H1 (cell line): ENCODE measurements at regions not wholly inside any gene's neighbourhood (a gene's known extent, or its start where the extent isn't known, plus 50 kb on each side); places are given as distances from the start of the nearest gene placed in this dataset.

ENCODE experiments used
- BRCA1 ChIP-seq: IDR thresholded peaks from 2 replicates; pipeline ENCODE4 v1.6.1; 2012; ENCODE audit warnings: low read depth, low read length, improper control_type of control experiment
- CHD2 ChIP-seq: IDR thresholded peaks from 2 replicates; pipeline ENCODE4 v1.6.1; 2012; ENCODE audit warnings: low read length, improper control_type of control experiment
- CTCF ChIP-seq, 3 experiments: IDR thresholded peaks; 1 replicate in 2 of 3; 2 replicates in 1 of 3; pipeline versions ENCODE4 v1.5.1 to v1.6.1; 2011; ENCODE audit warnings: low read length in 3 of 3, mild to moderate bottlenecking in 3 of 3, inconsistent platforms in 2 of 3, low read depth in 1 of 3, moderate library complexity in 1 of 3; ENCODE audit not compliant: insufficient read depth in 1 of 3; ENCODE audit errors: control extremely low read depth in 1 of 3
- EZH2 ChIP-seq: fragments of 200-600 bp; sonication (generic); IDR thresholded peaks from 2 replicates; pipeline ENCODE4 v1.7.1; 2012; ENCODE audit warnings: low read depth, mild to moderate bottlenecking, moderate library complexity, low read length, inconsistent platforms; ENCODE audit not compliant: severe bottlenecking
- GTF2F1 ChIP-seq: IDR thresholded peaks from 2 replicates; pipeline ENCODE4 v1.6.1; 2012; ENCODE audit warnings: low read depth, low read length, improper control_type of control experiment, borderline replicate concordance
- HDAC6 ChIP-seq: IDR thresholded peaks from one replicate; pipeline ENCODE4 v1.7.1; 2012; ENCODE audit warnings: low read depth, mild to moderate bottlenecking, inconsistent platforms, low read length, moderate library complexity
- MAFK ChIP-seq: IDR thresholded peaks from 2 replicates; pipeline ENCODE4 v1.6.1; 2012; ENCODE audit warnings: low read depth, mild to moderate bottlenecking, improper control_type of control experiment, low read length
- MAX ChIP-seq: IDR thresholded peaks from 2 replicates; pipeline ENCODE4 v1.6.1; 2012; ENCODE audit warnings: inconsistent platforms
- POLR2A ChIP-seq, 2 experiments: IDR thresholded peaks; 1 replicate in 1 of 2; 2 replicates in 1 of 2; pipeline ENCODE4 v1.6.1; 2011; ENCODE audit warnings: low read depth in 2 of 2, low read length in 2 of 2, mild to moderate bottlenecking in 2 of 2; ENCODE audit errors: control extremely low read depth in 1 of 2
- RAD21 ChIP-seq, 2 experiments: IDR thresholded peaks in 1 of 2; conservative IDR thresholded peaks in 1 of 2; 2 replicates each; pipeline ENCODE4 v1.6.1; 2011; ENCODE audit warnings: low read depth in 2 of 2, low read length in 2 of 2, improper control_type of control experiment in 1 of 2, inconsistent platforms in 1 of 2, mild to moderate bottlenecking in 1 of 2, moderate library complexity in 1 of 2
- SIX5 ChIP-seq: IDR thresholded peaks from 2 replicates; pipeline ENCODE4 v1.6.1; 2011; ENCODE audit warnings: mild to moderate bottlenecking, low read depth, low read length
- TAF1 ChIP-seq: IDR thresholded peaks from 2 replicates; pipeline ENCODE4 v1.6.1; 2011; ENCODE audit warnings: mild to moderate bottlenecking, low read depth, low read length
- TAF7 ChIP-seq: optimal IDR thresholded peaks from 2 replicates; pipeline ENCODE3; 2011; ENCODE audit warnings: low read depth, mild to moderate bottlenecking, inconsistent platforms, low read length, moderate library complexity, borderline replicate concordance

DNA sequence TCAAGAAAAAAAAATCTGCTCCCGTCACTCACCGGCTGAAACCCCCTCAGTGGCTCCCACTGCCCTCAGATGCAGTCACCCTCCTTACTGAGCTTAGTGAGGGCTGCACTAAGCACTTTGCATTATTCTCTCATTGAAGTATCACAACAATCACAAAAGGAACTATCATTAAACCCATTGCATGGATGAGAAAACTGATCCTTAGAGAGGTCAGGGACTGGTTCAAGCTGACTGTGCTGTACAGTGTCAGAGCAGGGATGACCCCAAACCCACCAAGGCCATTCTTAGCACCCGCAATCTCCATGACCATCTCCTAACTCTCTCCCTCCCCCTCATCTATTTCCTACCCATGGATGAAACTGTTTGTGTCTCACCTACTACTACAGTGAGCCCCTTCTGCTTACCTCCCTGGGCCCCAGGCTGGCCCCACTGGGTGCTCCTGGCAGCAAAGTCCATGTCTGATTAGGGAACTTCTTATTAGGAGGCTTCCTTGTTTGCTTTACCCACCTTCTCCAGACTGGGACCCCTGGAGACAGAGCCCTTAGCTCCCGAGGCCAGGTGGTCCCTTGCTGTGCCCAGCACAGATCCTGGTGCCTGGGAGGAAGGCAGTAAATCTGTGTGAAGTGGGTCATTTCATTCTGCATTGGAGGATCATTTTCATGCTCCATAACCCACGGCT, 139.3 kb upstream of the ID2 start:
- TF ChIP-seq POLR2A (IDR thresholded peaks at IDR 0.05; ENCODE audit: control extremely low read depth in 1 of 2, low read depth in 2 of 2, low read length in 2 of 2) (no peak), CTCF (IDR thresholded peaks at IDR 0.05; ENCODE audit: control extremely low read depth in 1 of 3, insufficient read depth in 1 of 3, low read depth in 1 of 3, low read length in 3 of 3) (no peak), EZH2 (no peak), RAD21 (IDR thresholded peaks at IDR 0.05 in 1 of 2, conservative IDR thresholded peaks at IDR 0.05 in 1 of 2; ENCODE audit: low read depth in 2 of 2, low read length in 2 of 2) (no peak), MAX (no peak), TAF1 (no peak), HDAC6 (no peak), MAFK (no peak), BRCA1 (no peak), GTF2F1 (no peak), CHD2 (no peak), TAF7 (no peak), SIX5 (no peak)
